NCI-H510A (cell line): ENCODE measurements at regions not wholly inside any gene's neighbourhood (a gene's known extent, or its start where the extent isn't known, plus 50 kb on each side); places are given as distances from the start of the nearest gene placed in this dataset.

Experiments
- DNase-seq: peaks from one replicate; lab custom pipeline; 2025; lab: John Stamatoyannopoulos, UW

DNA sequence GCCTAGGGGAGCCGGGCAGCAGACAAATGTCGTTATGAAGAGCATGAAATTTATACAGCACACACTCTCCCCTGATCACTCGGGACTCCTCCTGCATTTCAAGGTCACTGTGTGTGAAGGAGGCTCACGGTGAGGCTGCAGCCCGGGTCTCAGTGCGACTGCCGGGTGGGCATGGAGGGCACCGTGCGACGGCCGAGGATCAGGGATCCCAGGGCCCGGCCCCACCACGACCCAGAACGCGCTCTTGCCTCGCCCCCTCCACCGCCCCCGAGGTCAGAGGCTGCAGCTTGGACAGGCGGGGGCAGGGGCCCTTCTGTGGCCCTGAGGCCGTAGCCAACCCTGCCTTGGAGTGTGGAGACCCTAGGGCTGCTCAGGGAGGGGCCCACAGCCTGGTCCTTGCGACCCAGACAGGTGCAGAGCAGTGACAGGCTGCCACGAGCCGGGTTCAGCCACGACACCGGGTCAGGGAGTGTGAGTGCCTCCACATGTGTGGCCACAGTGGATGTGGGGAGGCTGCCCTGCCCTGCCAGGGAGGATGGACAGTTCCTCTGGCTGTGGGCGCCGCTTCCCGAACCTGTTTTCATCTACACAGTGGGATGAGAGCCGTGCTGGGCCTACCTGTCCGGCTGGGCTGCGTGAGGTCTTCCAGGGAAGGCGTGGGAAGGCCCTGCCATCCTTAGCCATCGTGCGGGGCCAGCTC lies 89.3 kb upstream of the NKX1-1 start:
- no peak for DNase-seq

DNA sequence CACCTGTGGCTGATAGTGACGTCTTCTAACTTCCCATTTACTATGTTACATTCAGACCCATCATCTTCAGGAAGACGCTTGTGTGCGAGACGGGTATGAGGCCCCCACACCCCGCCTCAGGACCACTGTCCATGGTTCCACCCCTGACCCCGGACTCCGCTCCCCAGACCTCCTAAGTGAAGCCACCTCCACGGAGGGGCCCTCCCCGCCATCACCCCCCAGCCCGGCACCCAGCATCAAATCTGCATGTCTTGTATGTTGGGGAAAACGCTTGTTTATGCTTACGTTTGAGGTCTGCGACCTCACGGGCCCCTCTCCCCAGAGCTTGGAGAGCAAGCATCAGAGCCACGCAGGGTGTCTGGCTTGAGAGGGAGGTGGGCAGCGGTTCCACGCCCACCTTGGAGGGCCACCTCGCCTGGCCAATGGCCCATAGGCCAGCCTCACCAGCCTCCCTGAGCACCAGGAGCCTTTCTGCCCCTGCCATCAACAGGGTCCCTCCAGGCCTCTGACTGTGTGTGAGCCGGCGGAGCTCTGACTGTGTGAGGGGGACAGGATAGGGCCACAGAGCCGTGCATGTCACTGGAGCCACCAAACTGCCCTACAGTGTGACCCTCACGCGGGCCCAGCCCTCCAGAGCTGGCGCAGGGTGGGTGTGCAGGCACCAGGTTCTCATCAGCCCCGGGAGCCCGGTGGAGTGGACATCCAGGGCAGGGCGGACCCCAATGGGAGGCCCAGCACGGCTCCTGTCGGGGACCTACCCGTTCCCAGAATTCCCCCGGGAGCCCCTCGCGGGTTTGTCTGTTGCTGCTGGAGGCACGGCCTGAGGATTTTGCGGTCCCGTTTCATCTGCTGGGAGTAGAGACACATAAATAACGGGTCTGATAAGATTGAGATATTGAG lies 88.4 kb upstream of the NKX1-1 start:
- DNase-seq, result no peak

GRCh38 chr4:1493540-1494287 lies 87.5 kb upstream of the NKX1-1 start:
- DNase-seq, result no peak

- DNase-seq, result no peak
Observed at GRCh38 chr4:1492651-1493539, 86.7 kb upstream of the NKX1-1 start.

GRCh38 chr4:1492142-1492457 lies 85.9 kb upstream of the NKX1-1 start:
- no peak for DNase-seq

- no peak for DNase-seq
Observed at GRCh38 chr4:1491328-1492141, 85.3 kb upstream of the NKX1-1 start.

GRCh38 chr4:1490654-1491327 lies 84.5 kb upstream of the NKX1-1 start:
- no peak for DNase-seq

GRCh38 chr4:1490011-1490653 lies 83.9 kb upstream of the NKX1-1 start:
- no peak for DNase-seq

DNA sequence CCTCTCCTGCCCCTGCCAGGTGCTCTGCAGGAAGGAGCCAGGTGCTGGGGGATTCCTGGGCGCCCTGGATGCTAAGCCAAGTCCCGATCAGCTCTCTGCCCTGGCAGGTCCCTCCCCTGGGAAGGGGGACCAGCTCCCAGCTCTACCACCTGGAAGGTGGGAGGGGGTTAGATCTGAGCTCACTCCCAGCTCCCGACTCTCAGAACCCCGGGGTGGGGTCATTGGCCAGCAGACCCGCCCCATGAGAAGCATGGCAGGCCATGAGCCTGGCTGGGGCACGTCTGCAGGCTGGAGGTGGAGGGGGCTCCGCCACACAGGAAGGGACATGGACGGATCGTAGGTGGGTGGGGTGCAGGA lies 83.4 kb upstream of the NKX1-1 start:
- DNase-seq, result no peak

GRCh38 chr4:1488831-1489638 lies 82.8 kb upstream of the NKX1-1 start:
- DNase-seq, result no peak

DNA sequence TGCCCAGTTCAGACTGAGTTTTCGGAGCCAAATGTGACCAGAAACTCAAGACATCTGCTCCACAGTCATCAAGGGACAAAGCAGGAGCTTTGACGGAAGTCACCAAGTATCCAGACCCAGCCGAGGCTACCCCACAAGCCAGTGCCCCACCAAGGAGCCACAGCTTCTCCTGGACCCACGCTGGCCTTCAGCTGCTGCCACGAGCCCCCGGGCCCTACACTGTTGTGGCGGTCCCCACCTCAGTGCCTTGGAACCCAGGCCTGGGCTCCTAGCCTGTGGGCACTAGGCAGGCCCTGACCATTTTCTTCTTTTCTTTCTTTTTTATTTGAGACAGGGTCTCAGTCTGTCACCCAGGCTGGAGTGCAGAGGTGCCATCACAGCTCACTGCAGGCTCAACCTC lies 82.1 kb upstream of the NKX1-1 start:
- no peak for DNase-seq

DNA sequence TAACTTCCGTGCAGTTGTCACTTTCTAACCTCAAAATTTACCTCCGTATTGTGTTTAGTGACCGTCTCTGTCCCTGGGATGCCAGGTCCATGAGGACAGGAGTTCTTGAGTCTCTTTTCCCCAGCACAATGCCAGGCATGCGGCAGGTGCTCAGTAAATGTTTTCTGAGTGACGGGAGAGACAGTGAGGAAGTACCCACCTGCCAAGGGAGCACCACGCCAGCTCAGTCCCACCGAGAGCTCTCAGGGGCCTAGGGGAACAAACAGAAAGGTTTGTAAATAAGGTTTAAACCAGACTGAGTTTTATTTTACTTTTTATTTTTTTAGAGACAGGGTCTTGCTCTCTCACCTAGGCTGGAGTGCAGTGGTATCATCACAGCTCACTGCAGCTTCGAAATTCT lies 81.5 kb upstream of the NKX1-1 start:
- no peak for DNase-seq

GRCh38 chr4:1487106-1487505 lies 80.9 kb upstream of the NKX1-1 start:
- DNase-seq, result no peak

DNA sequence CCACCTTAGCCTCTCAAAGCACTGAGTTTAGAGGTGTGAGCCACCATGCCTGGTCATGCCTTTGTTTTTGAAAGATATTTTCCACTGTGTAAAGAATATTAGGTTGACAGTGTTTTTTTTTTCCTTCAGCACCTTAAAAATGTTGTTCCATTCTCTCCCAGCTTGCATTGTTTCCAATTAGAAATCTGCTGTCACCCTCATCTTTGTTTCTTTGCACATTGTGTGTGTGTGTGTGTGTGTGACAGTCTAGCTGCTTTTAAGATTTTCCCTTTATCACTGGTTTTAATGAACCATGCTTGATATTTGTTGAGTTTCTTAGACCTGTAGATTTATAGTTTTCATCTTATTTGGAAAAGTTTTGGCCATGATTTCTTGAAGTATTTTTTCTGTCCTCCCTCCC lies 79.0 kb upstream of the NKX1-1 start:
- no peak for DNase-seq

GRCh38 chr4:1480720-1481119 lies 74.5 kb upstream of the NKX1-1 start:
- DNase-seq, result no peak

DNA sequence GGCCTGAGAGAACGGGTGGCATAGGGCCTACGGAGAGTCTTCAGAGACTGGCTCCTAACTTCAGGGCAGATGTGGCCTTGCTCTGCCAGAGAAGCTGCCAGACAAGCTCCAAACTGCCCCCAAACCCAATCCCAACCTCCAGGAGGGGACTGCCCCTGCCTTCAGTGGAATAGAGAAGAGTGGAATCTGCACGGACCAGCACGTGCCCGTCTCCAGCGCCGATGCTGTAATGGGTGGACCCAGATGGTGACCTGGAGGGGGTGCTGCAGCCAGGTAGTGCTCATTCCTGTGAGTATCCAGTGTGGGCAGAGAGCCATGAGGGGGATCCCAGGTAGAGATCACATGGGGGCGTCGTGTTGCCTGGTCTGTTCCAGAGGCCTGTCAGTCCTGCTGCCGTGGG lies 73.2 kb upstream of the NKX1-1 start:
- no peak for DNase-seq

DNA sequence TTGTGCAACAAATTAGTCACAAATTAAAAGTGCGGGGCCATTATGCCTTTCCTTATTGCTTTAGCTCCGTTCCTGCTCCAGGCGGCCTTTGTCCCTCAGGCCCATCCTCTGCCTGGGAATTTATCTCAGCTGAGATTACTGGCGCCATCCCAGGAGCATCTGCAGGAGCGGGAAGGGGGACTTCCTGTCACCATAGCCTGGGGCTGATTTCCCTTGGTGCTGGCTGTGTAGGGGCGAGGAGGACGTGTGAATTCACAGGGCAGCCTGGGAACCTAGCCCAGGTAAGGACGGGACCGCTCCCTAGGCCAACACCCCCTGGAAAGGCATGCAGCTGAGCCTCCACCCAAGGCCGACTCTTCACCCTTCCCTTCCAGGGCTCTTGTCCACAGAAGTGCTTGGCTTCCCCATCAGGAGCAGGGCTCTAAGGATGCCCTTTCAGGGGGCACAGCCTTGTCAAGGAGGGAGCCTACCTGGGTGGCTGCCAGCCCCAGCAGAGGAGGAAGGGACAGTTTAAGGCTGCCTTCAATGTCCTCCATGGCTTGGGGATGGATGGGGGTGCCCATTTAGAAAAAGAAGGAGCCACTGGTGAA lies 72.6 kb upstream of the NKX1-1 start:
- no peak for DNase-seq

- no peak for DNase-seq
Observed at GRCh38 chr4:1477045-1477840, 71.0 kb upstream of the NKX1-1 start.
